GM19025 (cell line): ENCODE measurements at regions not wholly inside any gene's neighbourhood (a gene's known extent, or its start where the extent isn't known, plus 50 kb on each side); places are given as distances from the start of the nearest gene placed in this dataset.

Experiments
- ATAC-seq: cut with Tn5 transposase; IDR thresholded peaks from one replicate; pipeline ENCODE4 v1.9.1; 2021; ENCODE audit warnings: mild to moderate bottlenecking, low read depth, moderate library complexity; ENCODE audit not compliant: unreplicated experiment

DNA sequence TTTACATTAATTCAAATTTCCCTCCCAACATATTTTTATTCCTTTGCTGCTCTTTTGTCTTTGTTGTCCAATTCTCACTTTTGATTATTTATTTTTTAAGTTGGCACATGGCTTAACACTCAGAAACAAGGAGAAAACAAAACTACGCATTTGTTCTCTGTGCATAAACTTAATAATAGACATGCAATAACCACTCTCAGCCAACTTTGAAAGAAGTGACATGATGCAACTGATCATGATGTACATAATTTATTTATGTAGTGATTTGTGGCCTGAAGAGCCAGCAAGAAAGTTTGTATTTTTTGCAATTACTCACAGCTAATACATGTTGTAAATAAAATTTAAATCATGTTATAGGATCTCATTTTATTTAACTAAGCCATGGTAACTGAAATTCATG, 942.8 kb upstream of the PIK3C3 start:
- ATAC-seq = no peak

DNA sequence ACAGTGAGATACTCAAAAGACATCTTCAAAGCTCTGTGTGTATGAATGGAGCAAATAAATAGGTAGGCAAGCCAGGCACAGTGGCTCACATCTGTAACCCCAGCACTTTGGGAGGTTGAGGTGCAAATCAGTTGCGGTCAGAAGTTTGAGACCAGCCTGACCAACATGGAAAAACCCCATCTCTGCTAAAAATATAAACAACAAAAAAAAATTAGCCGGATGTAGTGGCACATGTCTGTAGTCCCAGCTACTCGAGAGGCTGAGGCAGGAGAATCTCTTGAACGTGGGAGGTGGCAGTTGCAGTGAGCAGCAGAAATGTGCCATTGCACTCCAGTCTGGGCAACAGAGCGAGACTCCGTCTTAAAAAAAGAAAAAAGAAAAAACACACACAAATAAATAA, 945.1 kb upstream of the PIK3C3 start:
- ATAC-seq = no peak

DNA sequence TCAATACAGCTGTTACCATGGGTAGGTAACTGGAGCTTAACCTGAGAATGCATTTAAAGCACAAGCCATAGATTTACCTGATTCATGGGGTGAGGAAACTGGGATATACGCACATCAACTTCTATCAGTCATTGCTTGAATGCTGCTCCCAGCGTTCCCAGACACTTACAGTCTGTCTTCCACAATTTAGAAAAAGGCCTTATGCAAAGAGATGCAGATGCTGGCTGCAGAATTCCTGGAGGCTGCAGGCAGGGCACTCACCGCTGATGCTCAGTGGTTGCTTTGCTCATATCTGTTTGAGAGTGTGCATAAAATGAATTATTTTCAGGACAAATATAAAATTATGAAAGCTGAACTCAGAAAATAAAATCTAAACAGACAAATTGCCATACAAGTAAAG, 950.7 kb upstream of the PIK3C3 start:
- no peak for ATAC-seq

DNA sequence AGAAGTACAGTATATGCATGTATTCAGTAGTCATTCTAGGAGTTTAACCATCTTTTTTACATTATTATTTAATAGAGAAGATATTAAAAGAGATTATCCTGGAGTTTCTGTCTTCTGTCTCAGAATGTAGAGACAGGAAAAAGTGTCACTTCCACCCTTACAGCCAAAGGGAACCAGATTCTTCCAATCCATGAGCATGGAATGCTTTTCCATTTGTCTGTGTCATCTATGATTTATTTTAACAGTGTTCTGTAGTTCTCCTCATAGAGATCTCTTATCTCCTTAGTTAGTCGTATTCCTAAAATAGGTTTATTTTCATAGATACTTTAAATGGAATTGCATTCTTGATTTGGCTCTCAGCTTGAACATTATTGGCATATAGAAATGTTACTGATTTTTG, 959.5 kb upstream of the PIK3C3 start:
- no peak for ATAC-seq

DNA sequence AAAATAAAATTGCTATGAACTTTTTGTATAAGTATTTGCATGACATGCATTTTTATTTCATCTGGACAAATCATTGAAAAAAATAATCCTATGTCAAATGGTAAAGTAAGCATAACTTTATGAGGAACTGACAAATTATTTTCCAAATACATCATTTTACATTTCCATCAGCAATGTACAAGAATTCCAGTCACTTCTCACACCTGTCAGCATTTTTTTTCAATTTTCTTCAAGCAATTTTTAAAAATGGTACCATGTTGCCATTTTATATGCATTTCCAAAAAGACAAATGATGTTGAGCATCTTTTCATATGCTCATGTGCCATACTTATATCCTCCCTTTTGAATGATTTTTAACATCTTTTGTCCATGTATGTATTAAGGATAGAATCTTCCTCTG, 961.7 kb upstream of the PIK3C3 start:
- ATAC-seq = no peak

DNA sequence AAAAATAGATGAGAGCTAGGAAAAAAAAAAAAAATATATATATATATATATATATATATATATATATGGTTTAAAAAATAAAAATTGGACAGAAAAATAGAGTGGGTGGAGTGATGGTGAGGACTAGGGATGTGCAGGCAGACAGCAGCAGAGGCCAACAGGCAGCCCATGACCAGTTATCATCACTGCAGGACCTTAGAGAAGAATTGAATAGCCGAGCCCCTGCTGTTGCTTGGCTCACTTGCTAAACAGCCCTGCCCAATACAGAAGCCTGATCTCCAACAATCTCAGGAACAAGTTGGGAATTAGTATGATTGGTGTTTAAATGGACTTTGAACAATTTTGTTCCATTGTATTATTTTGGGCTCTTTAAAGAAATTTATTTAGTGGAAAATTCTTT, 967.5 kb upstream of the PIK3C3 start:
- no peak for ATAC-seq

DNA sequence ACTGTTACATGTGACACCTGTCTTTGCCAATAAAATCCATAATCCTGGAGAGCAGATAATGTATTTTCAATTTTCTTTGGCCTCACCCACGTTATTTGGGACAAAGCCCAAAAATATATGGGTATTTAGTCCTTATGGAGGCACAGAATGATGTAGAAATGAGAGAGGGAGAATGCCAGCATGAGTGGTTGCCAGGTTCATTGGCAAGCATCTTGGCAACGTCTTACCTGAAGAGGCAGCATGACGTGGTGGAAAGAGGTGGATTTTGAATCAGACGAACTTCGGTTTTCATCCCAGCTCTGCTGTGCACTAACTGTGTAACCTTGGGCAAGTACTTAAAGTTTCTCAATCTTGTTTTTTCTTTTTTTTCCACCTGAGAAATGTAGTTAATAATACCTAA, 969.6 kb upstream of the PIK3C3 start:
- no peak for ATAC-seq

DNA sequence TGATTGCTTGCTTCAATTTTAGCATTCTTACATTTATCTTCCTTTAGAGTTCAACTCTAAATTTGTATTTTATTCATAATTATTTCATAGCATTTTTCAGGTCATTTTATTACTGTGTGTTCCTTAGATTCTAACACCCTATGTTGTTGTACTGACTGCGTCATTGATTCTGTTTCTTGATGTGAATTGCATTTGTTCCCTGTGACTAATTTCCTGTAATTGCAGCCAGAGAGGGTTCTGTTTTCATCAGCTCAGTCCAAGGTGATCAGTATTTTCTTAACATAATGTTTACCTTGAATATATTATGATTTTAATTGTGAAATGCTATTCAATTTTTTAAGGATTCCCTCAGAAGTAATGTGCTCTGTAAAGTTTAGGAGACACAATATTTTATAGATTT, 970.2 kb upstream of the PIK3C3 start:
- ATAC-seq = no peak

DNA sequence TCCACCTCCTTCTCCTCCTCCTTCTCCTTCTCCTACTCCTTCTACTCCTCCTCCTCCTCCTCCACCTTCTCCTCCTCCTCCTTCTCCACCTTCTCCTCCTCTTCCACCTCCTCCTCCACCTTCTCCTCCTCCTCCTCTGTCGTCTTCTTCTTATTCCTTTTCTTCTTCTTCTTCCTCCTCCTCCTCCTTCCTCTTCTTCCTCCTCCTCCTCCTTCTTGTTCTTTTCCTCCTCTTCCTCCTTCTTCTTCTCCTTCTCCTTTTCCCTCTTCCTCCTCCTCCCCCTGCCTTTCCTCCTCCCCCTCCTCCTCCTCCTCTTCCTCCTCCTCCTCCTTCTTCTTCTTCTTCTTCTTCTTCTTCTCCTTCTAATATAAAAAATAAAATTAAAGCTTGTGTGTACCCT, 971.2 kb upstream of the PIK3C3 start:
- ATAC-seq = no peak

DNA sequence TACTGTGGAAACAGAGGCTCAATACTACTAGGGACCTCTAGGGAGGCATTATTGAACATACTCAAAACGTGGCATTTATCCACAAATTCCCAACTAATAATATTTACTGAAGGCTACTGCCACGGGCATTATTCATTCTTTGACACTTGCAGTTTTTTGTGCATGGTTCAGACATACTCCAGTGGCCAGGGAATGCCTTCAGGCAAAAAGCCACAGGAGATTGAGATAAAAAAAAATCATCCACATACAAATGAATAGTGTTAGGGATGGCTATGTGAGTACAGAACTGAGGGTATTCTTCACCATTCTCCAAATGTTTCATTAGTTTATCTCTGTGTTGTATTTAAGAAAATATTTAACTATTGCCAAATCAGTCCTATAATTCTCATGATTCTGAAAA, 974.9 kb upstream of the PIK3C3 start:
- no peak for ATAC-seq

DNA sequence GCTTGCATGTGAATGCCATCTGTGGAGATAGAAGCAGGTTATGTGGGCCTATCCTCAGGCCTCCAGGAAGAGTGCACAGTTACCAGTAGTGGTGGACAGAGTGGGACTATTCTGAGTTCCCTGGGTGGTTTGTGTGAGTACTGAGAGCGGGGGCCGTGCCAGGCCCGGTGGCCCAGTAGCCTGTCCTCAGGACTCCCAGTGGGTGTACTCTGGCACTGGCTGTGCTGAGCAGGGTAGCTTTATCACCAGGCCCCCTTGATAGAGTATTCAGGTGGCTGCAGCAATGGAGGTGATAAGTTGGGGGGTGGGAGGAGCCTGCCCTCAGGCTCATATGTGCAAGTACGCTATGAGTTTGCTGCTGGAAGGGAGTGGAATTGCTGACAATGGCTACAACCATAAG, 979.0 kb upstream of the PIK3C3 start:
- ATAC-seq = no peak

DNA sequence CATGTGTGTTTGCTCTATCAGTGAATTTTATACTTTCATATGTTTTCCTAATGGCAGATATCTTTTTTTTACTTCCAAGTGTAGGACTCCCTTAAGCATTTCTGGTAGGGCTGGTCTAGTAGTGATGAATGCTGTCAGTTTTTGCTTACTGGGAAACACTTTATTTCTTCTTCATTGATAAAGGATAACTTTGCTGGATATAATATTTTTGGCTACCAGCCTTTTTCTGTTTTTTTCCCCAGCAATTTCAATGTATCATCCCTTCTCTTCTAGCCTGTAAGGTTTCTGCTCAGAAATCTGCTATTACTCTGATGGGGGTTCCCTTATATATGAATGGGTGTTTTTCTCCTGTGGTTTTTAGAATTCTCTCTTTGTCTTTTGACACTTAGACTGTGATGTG, 980.6 kb upstream of the PIK3C3 start:
- no peak for ATAC-seq

DNA sequence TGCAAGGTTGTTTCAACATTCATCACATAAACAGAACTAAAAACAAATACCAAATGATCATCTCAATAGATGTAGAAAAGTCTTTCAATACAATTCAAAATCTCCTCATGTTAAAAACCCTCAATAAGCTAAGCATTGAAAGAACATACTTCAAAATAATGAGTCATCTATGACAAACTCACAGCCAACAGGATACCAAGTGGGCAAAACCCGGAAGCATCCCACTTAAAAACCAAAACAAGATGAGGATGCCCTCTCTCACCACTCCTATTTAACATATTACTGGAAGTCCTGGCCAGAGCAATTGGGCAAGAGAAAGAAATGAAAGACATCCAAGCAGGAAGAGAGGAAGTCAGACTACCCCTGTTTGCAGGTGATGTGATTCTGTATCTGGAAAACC, 992.2 kb upstream of the PIK3C3 start:
- no peak for ATAC-seq

DNA sequence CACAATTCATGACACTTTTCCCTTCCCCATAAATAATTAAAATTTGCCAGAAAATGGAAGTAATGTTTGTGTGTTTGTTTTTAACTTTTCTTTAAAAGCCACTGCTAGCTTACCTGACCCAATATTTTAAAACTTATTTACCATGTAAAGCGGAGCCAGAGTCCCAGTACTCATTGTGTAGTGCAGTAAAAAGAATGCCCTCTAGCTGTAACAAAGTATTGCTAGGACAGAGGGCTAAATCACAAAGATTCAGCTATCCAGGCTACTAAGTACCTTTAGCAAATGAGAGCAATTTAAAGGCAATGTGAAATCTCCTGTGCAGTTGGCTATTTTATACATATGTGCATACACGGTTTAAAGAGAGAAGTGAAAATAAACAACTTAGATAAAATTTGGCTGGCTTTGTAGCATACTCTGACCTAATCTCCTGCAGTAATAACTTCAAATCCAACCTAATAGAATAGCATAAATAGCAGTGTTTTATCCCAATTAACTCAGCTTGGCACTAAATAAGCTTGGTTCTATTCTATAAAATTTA, 997.4 kb upstream of the PIK3C3 start:
- ATAC-seq = no peak

DNA sequence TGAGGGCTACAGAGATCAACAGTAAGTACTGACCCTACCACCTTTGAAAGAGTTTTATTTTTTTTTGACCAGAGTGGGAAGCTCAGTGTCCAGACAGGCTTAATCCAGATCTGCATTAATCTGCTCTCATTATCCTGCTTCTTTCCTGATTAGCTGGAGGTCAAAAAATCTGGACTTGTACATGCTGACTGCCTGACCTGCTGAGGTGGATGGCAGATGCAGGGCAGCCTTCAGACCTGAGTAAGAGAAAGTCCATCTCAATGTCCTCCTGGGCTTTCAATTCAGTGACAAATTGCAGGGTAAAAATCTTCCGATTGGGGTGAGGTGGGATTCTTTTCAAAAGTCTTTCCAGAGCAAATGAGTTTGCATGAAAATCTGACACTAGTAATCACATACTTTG, 998.8 kb upstream of the PIK3C3 start:
- ATAC-seq = no peak

DNA sequence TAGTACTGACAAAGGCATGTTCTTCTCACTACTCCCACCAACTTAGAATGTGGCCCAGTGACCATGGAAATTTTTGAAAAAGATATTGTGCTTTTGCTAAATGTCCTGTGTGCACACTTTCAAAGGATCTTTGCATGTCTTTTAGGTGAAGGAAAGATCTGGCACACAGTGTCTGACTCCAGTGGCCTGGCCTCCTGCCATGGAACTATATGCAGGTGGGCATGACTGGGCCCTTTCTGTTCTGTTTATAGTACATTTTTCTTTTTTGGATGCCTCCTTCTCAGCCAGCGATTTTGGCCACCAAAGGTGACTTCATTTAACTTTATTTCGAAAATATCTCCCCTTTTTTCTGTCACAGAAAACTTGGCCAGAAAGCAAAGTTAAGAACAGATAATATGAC, 999.7 kb upstream of the PIK3C3 start:
- ATAC-seq = no peak

DNA sequence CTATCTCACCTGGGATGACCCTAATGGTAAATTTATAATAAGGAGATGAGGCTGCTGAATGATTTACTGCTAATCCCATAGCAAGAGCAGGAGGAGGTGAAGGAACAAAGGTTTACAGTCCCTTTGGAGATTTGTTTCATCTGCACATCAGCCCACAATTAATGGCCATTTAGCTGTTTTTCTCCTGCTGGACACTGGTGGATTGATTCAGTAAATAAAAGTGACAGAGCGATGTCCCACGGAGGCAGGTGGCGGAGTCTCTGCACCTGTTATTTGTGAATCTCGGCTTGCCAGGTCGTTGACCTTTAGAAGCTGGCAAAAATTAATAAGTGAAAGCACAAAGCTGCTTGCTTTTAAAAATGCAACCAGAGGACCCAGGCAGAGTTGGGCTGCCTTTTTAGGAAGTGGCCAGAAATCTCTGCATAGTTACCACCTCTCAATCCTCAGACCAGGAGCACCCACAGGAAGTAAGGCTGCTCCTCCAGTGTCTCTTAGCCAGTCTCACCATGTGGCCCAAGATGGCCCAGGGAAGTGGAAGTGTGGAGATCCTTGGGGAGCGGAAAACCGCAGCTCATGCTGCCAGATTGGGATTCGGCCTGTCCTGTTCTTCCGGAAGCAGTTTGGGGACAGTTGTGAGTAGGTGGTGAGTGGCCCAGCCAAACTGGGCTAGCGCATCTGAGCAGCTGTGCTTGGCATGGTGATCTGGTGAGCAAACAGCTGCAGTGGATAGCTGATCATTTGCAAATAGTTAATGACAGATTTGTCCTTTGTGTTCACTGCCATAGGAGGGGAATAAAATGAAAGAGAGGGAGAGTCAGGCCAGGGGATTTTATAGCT, 1005.7 kb upstream of the PIK3C3 start:
- no peak for ATAC-seq

DNA sequence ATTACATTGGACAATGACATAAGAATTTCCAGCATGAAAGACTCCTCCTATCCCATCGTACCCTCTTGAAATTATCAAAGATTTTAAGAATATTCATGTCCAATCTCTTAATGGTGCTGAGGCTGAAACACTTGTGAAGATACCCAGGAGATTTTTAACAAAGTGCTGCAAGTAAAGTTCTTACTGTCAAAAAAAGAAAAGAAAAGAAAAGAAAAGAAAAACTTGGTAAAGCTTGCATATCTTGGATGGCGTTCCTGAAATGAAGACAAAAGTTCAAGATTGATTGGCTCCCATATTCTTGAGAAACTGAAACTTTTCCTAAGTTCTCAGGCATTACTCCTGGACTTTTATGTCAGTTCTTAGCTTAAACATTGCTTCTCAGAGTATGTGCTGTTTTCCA, 1010.5 kb upstream of the PIK3C3 start:
- ATAC-seq = no peak

DNA sequence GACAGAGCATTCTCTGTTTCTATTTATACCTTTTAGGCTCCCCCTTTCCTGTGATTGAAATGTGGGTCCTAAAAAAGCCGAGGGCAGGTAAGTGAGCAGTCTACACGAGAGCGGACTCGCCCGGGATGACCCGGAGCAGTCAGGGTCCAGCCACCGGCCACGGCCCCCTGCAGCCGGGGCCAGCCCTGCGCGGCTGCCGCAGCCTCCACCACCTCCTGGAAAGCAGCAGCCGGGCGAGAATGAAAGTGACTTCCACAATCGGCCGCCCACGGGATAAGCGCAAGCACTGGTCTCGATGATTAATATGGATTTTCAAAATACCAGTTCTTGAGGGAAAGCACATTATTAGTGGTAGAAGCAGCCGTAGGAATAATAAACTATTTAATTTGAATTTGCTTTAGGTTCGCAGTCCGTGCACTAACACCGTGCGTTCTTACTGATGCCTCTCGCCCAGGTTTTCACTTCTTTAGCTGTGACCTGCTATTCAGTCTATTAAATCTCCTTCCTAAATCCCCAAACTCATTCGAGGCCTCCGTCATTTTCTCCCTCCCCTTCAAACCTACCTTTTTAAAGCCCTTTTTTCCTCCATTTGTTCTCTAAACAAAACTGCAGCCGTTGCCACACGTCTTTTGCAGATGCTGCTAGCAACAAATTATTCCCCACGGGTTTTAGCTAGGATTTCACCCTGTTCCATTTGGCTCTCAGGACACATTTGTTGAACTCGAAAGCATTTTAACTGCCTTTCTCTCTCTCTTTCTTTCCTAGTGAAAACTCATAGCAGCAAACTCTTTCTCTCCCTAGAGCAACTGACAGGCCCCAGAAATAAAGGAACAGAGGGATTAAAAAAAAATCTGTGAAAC, 1015.1 kb upstream of the PIK3C3 start:
- ATAC-seq = no peak

DNA sequence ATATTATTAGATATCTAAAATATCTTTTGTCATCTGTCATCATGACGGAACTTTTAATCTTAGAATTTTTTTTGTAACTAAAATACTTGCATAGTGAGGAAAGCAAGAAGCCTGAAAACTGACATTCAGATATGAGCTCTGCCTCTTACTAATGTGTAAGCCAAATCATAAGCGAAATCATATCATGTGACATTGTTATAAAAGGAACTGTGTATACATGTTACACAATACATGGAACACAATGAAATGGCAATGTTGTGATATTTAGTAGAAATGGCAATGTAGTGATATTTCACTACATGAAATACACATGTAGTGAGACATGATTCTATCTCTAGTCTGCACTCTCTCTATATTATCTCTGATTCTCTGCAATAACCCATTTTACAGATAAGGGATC, 1016.4 kb upstream of the PIK3C3 start:
- no peak for ATAC-seq

DNA sequence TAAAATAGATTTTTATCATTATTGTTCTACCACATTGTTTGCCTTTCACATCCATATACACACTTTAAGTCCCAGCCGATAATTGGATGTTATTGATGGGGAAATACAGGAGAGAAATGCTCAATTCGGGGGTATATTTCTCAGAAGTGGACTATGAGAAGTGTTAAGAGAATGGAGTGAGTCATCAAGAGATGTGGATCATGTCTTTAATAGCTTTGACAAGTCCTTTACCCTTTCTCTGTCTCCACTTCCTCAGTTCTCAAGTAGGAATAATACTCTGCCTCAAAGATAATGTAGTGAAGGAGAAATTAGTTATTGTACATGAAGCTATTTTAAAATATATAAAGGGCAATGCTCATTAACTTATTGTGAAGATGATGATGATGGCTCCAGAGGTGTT, 1017.6 kb upstream of the PIK3C3 start:
- ATAC-seq = no peak

DNA sequence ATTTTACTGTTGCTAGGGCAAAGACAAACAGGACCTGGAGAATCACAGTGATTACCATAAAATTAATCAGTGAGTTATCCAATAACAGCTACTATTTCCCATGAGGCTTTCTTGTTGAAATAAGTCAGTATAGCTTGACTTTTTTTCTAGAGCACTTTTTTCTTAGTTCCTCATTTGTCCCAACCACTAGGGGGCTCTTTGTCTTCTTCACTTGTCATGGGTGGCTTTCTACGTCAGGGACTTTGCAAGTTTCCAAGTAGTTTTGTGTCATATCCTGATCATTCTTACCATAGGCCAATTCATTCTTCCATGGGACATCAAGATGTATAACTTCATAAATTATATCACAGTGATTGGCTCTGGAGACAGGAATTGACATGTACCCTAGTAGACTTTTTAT, 1019.6 kb upstream of the PIK3C3 start:
- ATAC-seq = no peak
